ENCODE measurements at regions not wholly inside any gene's neighbourhood (a gene's known extent, or its start where the extent isn't known, plus 50 kb on each side); places are given as distances from the start of the nearest gene placed in this dataset.
A peak's percentile ranks its signal among the peaks of the same experiment; 100 is the strongest.
"Not testable (repeated sequence)": the region's sequence is repeated elsewhere in the genome, so short reads cannot be mapped to it uniquely, and the experiment has no call there.

GRCh38 chr5:57651127-57651526 lies 168.5 kb upstream of the ACTBL2 start:
- DNase-seq (no peak), ATAC-seq (ENCODE audit: low FRiP score) (no peak)
- Histone ChIP-seq H3K4me3 (ENCODE audit: low read length in 2 of 2) (no peak overlapping the region), H3K27ac (ENCODE audit: low read depth in 1 of 2, low read length in 2 of 2) (no peak overlapping the region), H3K4me1 (ENCODE audit: control insufficient read depth in 1 of 2, insufficient read depth in 2 of 2, low read length in 2 of 2) (no peaks in the 10 kb centered on the region), H3K9me3 (ENCODE audit: control insufficient read depth, low read length) (no peaks in the 10 kb centered on the region), H3K36me3 (ENCODE audit: control insufficient read depth in 1 of 2, insufficient read depth in 2 of 2, low read length in 1 of 2) (no peaks in the 10 kb centered on the region), H3K27me3 (ENCODE audit: control insufficient read depth in 1 of 2, insufficient read depth in 2 of 2, low read length in 1 of 2) (no peaks in the 10 kb centered on the region)
- intact Hi-C loops (cut with DNase I), result loop anchor here in 1 of 2 donors (10.0 kb wide), 1 partner anchor 814 kb away; the partner anchor contains the start of gene PLK2
- WGBS, 2 donors, result 98 to 100% methylated on average over 1 of the region's 1 CpG

GRCh38 chr5:57650360-57651069 lies 167.9 kb upstream of the ACTBL2 start:
- 91 to 92% methylated on average over 6 of the region's 6 CpGs for WGBS, 2 donors
- DNase-seq, result no peak
- no peaks in the 10 kb centered on the region for H3K36me3 ChIP-seq (ENCODE audit: control insufficient read depth in 1 of 2, insufficient read depth in 2 of 2, low read length in 1 of 2)
- H3K4me3 ChIP-seq (ENCODE audit: low read length in 2 of 2), result no peak overlapping the region
- peak; percentile 36 for ATAC-seq (ENCODE audit: low FRiP score)
- H3K27me3 ChIP-seq (ENCODE audit: control insufficient read depth in 1 of 2, insufficient read depth in 2 of 2, low read length in 1 of 2), result no peaks in the 10 kb centered on the region
- intact Hi-C loops (cut with DNase I), result loop anchor here in 1 of 2 donors (10.0 kb wide), 1 partner anchor 814 kb away; the partner anchor contains the start of gene PLK2
- no peaks in the 10 kb centered on the region for H3K4me1 ChIP-seq (ENCODE audit: control insufficient read depth in 1 of 2, insufficient read depth in 2 of 2, low read length in 2 of 2)
- no peak overlapping the region for H3K27ac ChIP-seq (ENCODE audit: low read depth in 1 of 2, low read length in 2 of 2)
- no peaks in the 10 kb centered on the region for H3K9me3 ChIP-seq (ENCODE audit: control insufficient read depth, low read length)

GRCh38 chr5:57642698-57643097 lies 160.1 kb upstream of the ACTBL2 start:
- no peaks in the 10 kb centered on the region for H3K9me3 ChIP-seq (ENCODE audit: control insufficient read depth, low read length)
- no peaks in the 10 kb centered on the region for H3K27me3 ChIP-seq (ENCODE audit: control insufficient read depth in 1 of 2, insufficient read depth in 2 of 2, low read length in 1 of 2)
- WGBS, 2 donors, result 89 to 98% methylated on average over 2 of the region's 2 CpGs
- intact Hi-C loops (cut with DNase I), result no loop called here
- H3K27ac ChIP-seq (ENCODE audit: low read depth in 1 of 2, low read length in 2 of 2), result no peak overlapping the region
- H3K4me3 ChIP-seq (ENCODE audit: low read length in 2 of 2), result no peak overlapping the region
- H3K36me3 ChIP-seq (ENCODE audit: control insufficient read depth in 1 of 2, insufficient read depth in 2 of 2, low read length in 1 of 2), result no peaks in the 10 kb centered on the region
- DNase-seq (no peak), ATAC-seq (ENCODE audit: low FRiP score) (no peak)
- H3K4me1 ChIP-seq (ENCODE audit: control insufficient read depth in 1 of 2, insufficient read depth in 2 of 2, low read length in 2 of 2), result no peaks in the 10 kb centered on the region

GRCh38 chr5:57642066-57642465 lies 159.5 kb upstream of the ACTBL2 start:
- H3K36me3 ChIP-seq (ENCODE audit: control insufficient read depth in 1 of 2, insufficient read depth in 2 of 2, low read length in 1 of 2), result no peaks in the 10 kb centered on the region
- ATAC-seq (ENCODE audit: low FRiP score), result no peak
- H3K9me3 ChIP-seq (ENCODE audit: control insufficient read depth, low read length), result no peaks in the 10 kb centered on the region
- no peak for DNase-seq
- no peak overlapping the region for H3K4me3 ChIP-seq (ENCODE audit: low read length in 2 of 2)
- H3K4me1 ChIP-seq (ENCODE audit: control insufficient read depth in 1 of 2, insufficient read depth in 2 of 2, low read length in 2 of 2), result no peaks in the 10 kb centered on the region
- intact Hi-C loops (cut with DNase I), result no loop called here
- H3K27ac ChIP-seq (ENCODE audit: low read depth in 1 of 2, low read length in 2 of 2), result no peak overlapping the region
- WGBS, 2 donors, result 94 to 96% methylated on average over 4 of the region's 4 CpGs
- no peaks in the 10 kb centered on the region for H3K27me3 ChIP-seq (ENCODE audit: control insufficient read depth in 1 of 2, insufficient read depth in 2 of 2, low read length in 1 of 2)

- no peak for ATAC-seq (ENCODE audit: low FRiP score)
- Histone ChIP-seq H3K27ac (ENCODE audit: low read depth in 1 of 2, low read length in 2 of 2) (no peak overlapping the region), H3K4me3 (ENCODE audit: low read length in 2 of 2) (no peak overlapping the region), H3K36me3 (ENCODE audit: control insufficient read depth in 1 of 2, insufficient read depth in 2 of 2, low read length in 1 of 2) (no peaks in the 10 kb centered on the region), H3K9me3 (ENCODE audit: control insufficient read depth, low read length) (peaks cover 1% of the 10 kb centered on the region), H3K27me3 (ENCODE audit: control insufficient read depth in 1 of 2, insufficient read depth in 2 of 2, low read length in 1 of 2) (no peaks in the 10 kb centered on the region), H3K4me1 (ENCODE audit: control insufficient read depth in 1 of 2, insufficient read depth in 2 of 2, low read length in 2 of 2) (no peaks in the 10 kb centered on the region)
- WGBS, 2 donors, result 91 to 93% methylated on average over 3 of the region's 3 CpGs
- intact Hi-C loops (cut with DNase I), result no loop called here
- no peak for DNase-seq
Measured at GRCh38 chr5:57635146-57635777, 152.7 kb upstream of the ACTBL2 start.

- intact Hi-C loops (cut with DNase I), result no loop called here
Measured at GRCh38 chr5:57632937-57633336, 150.3 kb upstream of the ACTBL2 start.

GRCh38 chr5:57631139-57631538 lies 148.5 kb upstream of the ACTBL2 start:
- H3K4me1 ChIP-seq (ENCODE audit: control insufficient read depth in 1 of 2, insufficient read depth in 2 of 2, low read length in 2 of 2); ATAC-seq (ENCODE audit: low FRiP score); H3K27me3 ChIP-seq (ENCODE audit: control insufficient read depth in 1 of 2, insufficient read depth in 2 of 2, low read length in 1 of 2); H3K36me3 ChIP-seq (ENCODE audit: control insufficient read depth in 1 of 2, insufficient read depth in 2 of 2, low read length in 1 of 2); DNase-seq; H3K27ac ChIP-seq (ENCODE audit: low read depth in 1 of 2, low read length in 2 of 2); H3K4me3 ChIP-seq (ENCODE audit: low read length in 2 of 2); intact Hi-C loops (cut with DNase I); H3K9me3 ChIP-seq (ENCODE audit: control insufficient read depth, low read length): not testable (repeated sequence)

More at GRCh38 chr5:57632937-57633336, 150.3 kb upstream of the ACTBL2 start:
- ATAC-seq (ENCODE audit: low FRiP score), result no peak
- H3K27ac ChIP-seq (ENCODE audit: low read depth in 1 of 2, low read length in 2 of 2), result no peak overlapping the region
- H3K4me1 ChIP-seq (ENCODE audit: control insufficient read depth in 1 of 2, insufficient read depth in 2 of 2, low read length in 2 of 2), result no peaks in the 10 kb centered on the region
- no peak for DNase-seq
- H3K27me3 ChIP-seq (ENCODE audit: control insufficient read depth in 1 of 2, insufficient read depth in 2 of 2, low read length in 1 of 2), result no peaks in the 10 kb centered on the region
- H3K4me3 ChIP-seq (ENCODE audit: low read length in 2 of 2), result no peak overlapping the region
- 93 to 94% methylated on average over 1 of the region's 1 CpG for WGBS, 2 donors
- peaks cover 1% of the 10 kb centered on the region for H3K9me3 ChIP-seq (ENCODE audit: control insufficient read depth, low read length)
- no peaks in the 10 kb centered on the region for H3K36me3 ChIP-seq (ENCODE audit: control insufficient read depth in 1 of 2, insufficient read depth in 2 of 2, low read length in 1 of 2)

GRCh38 chr5:57627661-57628060 lies 145.1 kb upstream of the ACTBL2 start:
- 96 to 100% methylated on average over 2 of the region's 2 CpGs for WGBS, 2 donors
- intact Hi-C loops (cut with DNase I), result no loop called here
- ATAC-seq (ENCODE audit: low FRiP score), result no peak

GRCh38 chr5:57626703-57627102 lies 144.1 kb upstream of the ACTBL2 start:
- Histone ChIP-seq H3K9me3 (ENCODE audit: control insufficient read depth, low read length) (no peaks in the 10 kb centered on the region), H3K27me3 (ENCODE audit: control insufficient read depth in 1 of 2, insufficient read depth in 2 of 2, low read length in 1 of 2) (no peaks in the 10 kb centered on the region), H3K27ac (ENCODE audit: low read depth in 1 of 2, low read length in 2 of 2) (no peak overlapping the region), H3K4me1 (ENCODE audit: control insufficient read depth in 1 of 2, insufficient read depth in 2 of 2, low read length in 2 of 2) (peaks cover 0 to 2% of the 10 kb centered on the region in 2 donors), H3K4me3 (ENCODE audit: low read length in 2 of 2) (no peak overlapping the region), H3K36me3 (ENCODE audit: control insufficient read depth in 1 of 2, insufficient read depth in 2 of 2, low read length in 1 of 2) (no peaks in the 10 kb centered on the region)
- intact Hi-C loops (cut with DNase I), result no loop called here
- 8 to 12% methylated on average over 1 of the region's 1 CpG for WGBS, 2 donors
- DNase-seq (no peak), ATAC-seq (ENCODE audit: low FRiP score) (no peak)

More at GRCh38 chr5:57627661-57628060, 145.1 kb upstream of the ACTBL2 start:
- no peak overlapping the region for H3K4me3 ChIP-seq (ENCODE audit: low read length in 2 of 2)
- peaks cover 0 to 2% of the 10 kb centered on the region in 2 donors for H3K4me1 ChIP-seq (ENCODE audit: control insufficient read depth in 1 of 2, insufficient read depth in 2 of 2, low read length in 2 of 2)
- H3K36me3 ChIP-seq (ENCODE audit: control insufficient read depth in 1 of 2, insufficient read depth in 2 of 2, low read length in 1 of 2), result no peaks in the 10 kb centered on the region
- H3K27me3 ChIP-seq (ENCODE audit: control insufficient read depth in 1 of 2, insufficient read depth in 2 of 2, low read length in 1 of 2), result no peaks in the 10 kb centered on the region
- no peak for DNase-seq
- no peaks in the 10 kb centered on the region for H3K9me3 ChIP-seq (ENCODE audit: control insufficient read depth, low read length)
- no peak overlapping the region for H3K27ac ChIP-seq (ENCODE audit: low read depth in 1 of 2, low read length in 2 of 2)

Measured in aorta (tissue), 5 donors.